H7 (cell line): ENCODE measurements at regions not wholly inside any gene's neighbourhood (a gene's known extent, or its start where the extent isn't known, plus 50 kb on each side); places are given as distances from the start of the nearest gene placed in this dataset.
"Not testable (repeated sequence)": the region's sequence is repeated elsewhere in the genome, so short reads cannot be mapped to it uniquely, and the experiment has no call there.

ENCODE experiments used
- DNase-seq: peaks from one replicate; pipeline ENCODE4 v3.0.0; 2012
- H3K27me3 ChIP-seq: 2 replicates; pipeline ENCODE4 v1.6.0; 2011; ENCODE audit warnings: mild to moderate bottlenecking, low read length; ENCODE audit not compliant: control insufficient read depth, insufficient read depth
- H3K36me3 ChIP-seq: replicated peaks from 2 replicates; pipeline ENCODE4 v1.5.1; 2011; ENCODE audit warnings: low read length; ENCODE audit not compliant: control insufficient read depth, insufficient read depth
- H3K4me3 ChIP-seq: 2 replicates; pipeline ENCODE4 v1.5.1; 2011; ENCODE audit warnings: low read depth, mild to moderate bottlenecking, control low read depth, low read length, moderate library complexity; ENCODE audit not compliant: insufficient read depth

DNA sequence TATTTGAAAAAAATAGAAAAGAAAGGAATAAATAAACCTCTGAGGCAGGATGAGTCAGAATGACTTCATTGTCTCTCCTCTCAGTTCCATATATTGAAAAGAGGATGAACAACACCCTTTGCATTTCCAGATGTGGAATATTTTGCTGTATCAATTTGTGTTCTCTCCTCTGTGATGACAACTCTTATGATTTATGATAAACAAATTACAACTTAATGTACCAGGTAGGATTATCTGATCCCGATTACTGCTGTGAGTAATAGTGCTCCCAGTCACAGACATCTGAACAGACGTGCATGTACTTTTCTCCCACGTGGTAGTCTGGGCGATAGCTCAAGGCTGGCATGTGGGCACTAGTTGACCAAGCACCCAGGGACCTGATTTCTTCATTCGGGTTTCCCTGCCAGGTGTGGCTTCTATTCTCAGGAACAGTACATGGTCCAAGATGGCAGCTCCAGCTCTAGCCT is 142.1 kb upstream of the SULF2 start:
- H3K27me3 ChIP-seq, result no peaks in the 10 kb centered on the region
- DNase-seq, result no peak
- H3K4me3 ChIP-seq, result no peak overlapping the region
- H3K36me3 ChIP-seq, result no peaks in the 10 kb centered on the region

DNA sequence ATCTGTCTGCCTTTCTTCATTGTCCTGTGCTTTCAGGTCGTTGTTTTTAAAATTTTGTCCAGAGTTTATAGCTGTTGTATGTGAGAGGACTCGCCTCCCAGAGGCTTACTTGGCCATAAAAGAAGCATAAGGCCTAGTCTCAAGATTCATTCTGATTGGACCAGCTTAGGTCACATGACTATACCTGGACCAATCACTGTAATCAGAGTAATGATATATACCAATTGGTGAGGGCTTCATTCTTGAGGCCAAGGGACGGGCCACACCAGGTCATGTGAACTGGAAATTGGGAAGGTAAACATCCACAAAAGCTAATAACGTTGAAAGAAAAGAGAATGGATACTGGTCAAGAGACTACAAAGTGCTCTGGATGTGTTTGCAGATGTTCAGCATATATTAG is 141.4 kb upstream of the SULF2 start:
- H3K36me3 ChIP-seq, result no peaks in the 10 kb centered on the region
- H3K4me3 ChIP-seq, result no peak overlapping the region
- no peaks in the 10 kb centered on the region for H3K27me3 ChIP-seq
- DNase-seq, result no peak

DNA sequence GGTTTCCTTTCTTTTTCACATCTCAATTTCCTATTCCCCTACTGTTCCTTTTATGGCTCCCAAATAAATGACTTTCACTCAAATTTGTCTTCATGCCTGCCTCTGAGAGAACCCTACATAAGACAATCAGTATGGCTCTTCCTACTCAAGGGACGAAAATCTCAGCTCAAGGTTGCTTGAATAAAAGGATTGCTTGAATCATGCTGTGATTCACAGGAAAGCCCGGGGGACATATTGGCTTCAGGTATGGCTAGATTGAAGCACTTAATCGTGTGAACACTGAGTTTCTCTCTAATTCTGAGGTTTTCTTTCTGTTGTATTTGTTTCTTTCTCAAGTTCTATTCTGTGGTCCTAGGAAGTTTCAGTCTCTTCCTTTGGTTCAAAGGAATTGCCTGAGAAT is 140.3 kb upstream of the SULF2 start:
- no peak for DNase-seq
- Histone ChIP-seq H3K27me3 (no peaks in the 10 kb centered on the region), H3K36me3 (no peaks in the 10 kb centered on the region), H3K4me3 (no peak overlapping the region)

DNA sequence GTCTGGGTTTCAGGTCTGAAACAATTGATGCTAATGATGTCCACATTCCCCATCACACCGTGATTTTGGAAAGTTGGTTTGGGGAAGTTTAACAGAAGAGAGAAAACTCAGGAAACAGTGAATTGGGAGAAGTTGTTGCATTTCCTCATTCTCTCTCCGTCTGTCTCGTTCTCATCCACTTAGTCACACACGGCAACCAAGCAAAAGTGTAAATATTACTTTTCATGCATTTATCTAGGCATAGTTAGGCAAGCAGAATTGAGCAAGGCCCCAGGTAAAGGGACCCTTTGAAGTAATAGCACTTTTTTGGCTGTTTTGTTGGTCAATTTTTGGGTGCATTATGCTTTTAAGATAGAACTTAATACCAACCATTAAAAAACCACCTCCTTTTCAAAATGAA is 137.0 kb upstream of the SULF2 start:
- no peaks in the 10 kb centered on the region for H3K36me3 ChIP-seq
- DNase-seq, result no peak
- H3K27me3 ChIP-seq, result no peaks in the 10 kb centered on the region
- no peak overlapping the region for H3K4me3 ChIP-seq

DNA sequence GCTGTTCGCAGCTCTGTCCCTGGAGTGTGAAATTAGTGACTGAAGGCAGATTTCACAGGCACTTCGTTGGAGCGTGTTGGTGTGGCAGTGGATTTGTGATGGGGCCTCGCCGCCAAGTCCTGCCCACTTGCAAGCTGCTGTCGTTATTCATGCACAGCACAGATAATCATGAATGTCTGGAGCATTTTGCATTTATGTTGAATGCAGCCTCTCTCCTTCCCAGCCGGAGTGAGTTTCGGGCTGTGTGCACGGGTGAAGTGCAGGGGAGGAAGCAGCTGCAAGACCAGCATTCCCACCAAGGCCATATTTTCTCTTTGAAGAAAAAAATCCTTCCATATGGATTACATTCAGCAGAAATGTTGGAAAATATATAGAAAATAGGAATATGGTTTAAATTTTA is 136.5 kb upstream of the SULF2 start:
- H3K27me3 ChIP-seq, H3K4me3 ChIP-seq, DNase-seq, H3K36me3 ChIP-seq: not testable (repeated sequence)

DNA sequence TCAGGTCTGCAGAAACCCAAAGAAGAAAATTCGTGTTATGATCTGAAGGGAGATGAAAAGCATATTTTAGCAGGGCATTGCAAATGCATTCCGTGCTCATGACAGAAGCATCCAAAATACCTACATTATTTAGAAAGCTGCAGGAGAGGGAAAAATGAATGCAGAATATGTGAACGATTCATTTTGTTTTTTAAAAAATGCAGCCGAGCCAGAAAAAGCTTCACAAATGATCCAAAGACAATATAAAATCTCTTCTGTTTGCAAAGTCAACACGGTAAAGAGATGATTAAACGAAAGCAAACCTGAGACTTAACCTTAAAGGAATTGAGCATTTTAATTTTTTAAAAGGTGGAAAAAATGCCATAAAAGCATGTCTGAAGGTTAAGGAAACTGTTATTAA is 136.1 kb upstream of the SULF2 start:
- Histone ChIP-seq H3K4me3 (no peak overlapping the region), H3K36me3 (no peaks in the 10 kb centered on the region), H3K27me3 (no peaks in the 10 kb centered on the region)
- DNase-seq, result no peak

DNA sequence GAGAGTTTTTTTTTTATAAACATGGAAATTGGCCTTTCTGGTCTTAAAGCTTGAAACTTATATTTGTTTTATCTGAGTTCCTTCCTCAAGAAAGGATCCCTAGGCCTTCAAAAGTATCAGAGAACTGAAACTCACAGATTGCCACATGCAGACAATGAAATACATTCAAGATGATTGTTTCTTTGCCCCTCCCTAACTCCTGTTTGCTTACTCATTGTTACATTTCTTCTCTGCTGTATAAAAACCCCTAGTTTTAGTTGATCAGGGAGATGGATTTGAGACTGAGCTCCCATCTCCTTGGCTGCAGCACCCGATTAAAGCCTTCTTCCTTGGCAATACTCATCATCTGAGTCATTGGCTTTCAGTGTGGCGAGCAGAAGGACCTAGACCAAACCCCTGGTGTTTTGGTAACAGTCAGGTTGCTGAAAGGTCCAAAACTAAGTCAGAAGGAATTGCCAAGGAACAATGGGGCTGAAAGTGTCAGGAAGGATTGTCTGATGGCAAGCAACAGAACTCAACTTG is 132.3 kb upstream of the SULF2 start:
- DNase-seq, result no peak
- Histone ChIP-seq H3K27me3 (no peaks in the 10 kb centered on the region), H3K36me3 (no peaks in the 10 kb centered on the region), H3K4me3 (no peak overlapping the region)

DNA sequence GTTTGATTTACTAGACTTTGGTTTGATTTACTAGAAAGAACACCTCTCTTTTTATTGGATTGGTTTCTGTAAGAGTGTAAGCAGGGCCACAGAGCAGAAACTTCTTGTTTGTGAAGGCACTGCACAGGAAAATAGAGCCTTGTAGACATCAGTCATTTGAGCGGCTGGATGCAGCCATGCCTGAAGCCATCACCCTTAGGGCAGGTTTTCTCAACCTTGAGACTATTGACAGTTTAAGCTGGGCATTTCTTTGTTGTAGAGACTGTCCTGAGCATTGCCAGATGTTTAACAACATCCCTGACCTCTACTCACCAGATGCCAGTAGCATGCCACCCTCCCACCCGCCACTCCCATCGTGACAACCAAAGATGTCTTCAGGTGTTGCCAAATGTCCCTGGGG is 130.2 kb upstream of the SULF2 start:
- no peak for DNase-seq
- Histone ChIP-seq H3K4me3 (no peak overlapping the region), H3K27me3 (no peaks in the 10 kb centered on the region), H3K36me3 (no peaks in the 10 kb centered on the region)

DNA sequence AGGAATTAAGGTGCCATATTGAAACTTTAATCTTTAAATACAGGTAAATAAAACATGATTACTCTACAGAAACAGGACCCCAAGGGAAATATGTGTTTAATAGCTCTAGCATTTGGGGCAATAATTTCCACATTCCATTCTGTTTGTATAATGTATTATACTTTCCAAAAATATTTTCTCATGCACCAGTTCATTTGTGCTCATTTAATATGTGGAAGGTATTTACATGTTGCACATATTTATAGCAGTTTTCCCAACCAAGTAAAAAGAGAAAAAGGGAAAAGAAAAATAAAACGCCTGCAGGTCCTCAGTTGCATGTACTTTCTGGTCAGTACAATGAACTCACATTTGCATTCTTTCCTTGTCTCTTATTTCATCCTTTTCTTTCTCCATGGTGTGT is 129.5 kb upstream of the SULF2 start:
- H3K27me3 ChIP-seq, result no peaks in the 10 kb centered on the region
- H3K4me3 ChIP-seq, result no peak overlapping the region
- DNase-seq, result no peak
- no peaks in the 10 kb centered on the region for H3K36me3 ChIP-seq

DNA sequence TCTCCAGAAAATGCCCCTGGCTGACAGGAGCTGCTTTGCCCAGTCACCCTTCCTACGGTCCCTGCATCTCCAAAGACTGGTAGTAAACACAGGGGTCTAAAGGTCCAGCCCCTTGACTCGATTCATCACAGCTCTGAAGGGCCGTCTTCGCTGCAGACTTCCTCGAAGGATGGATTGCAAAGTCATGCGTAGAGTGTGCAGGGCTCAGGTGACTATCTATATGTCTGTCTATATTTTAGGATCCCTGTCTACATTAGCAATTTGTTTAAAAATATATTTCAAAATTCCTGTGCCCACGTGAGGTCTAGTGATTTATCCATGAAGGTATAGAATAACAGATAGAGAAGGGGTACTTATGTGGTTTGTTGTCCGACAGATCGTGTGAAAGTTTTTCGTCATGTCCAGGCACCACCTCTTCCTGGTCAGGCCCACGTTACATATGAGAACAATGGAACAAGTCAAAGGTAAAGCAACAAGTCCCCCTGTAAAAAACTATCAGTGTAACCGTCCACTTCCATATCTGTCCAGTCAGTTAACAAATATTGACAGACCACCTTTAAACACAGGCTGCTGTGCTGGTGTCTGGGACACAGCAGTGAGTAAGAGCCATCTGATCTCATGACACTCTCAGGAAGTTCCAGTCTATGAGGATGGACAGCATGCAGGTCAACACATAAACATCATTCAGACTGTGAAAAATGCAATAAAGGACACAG is 127.7 kb upstream of the SULF2 start:
- H3K36me3 ChIP-seq, H3K4me3 ChIP-seq, H3K27me3 ChIP-seq, DNase-seq: not testable (repeated sequence)

DNA sequence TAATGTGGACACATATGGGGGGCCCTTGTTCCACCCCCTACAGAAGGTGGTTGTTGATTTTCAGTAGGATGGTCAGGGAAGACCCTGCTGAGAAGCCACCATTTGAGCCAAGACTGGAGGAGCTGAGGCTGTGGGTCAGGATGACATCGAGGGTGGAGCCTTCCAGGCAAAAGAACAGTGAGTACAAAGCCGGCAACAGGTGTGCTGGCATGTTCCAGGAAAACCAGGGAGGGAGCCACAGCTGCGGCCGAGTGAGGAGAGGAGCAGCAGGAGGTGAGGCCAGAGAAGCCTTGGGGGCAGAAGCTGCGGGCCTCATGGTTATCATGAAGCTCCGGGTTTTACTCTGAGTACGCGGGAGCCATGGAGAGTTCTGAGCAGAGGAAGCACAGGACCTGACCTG is 126.9 kb upstream of the SULF2 start:
- not testable (repeated sequence) for H3K36me3 ChIP-seq, H3K27me3 ChIP-seq, H3K4me3 ChIP-seq, DNase-seq

DNA sequence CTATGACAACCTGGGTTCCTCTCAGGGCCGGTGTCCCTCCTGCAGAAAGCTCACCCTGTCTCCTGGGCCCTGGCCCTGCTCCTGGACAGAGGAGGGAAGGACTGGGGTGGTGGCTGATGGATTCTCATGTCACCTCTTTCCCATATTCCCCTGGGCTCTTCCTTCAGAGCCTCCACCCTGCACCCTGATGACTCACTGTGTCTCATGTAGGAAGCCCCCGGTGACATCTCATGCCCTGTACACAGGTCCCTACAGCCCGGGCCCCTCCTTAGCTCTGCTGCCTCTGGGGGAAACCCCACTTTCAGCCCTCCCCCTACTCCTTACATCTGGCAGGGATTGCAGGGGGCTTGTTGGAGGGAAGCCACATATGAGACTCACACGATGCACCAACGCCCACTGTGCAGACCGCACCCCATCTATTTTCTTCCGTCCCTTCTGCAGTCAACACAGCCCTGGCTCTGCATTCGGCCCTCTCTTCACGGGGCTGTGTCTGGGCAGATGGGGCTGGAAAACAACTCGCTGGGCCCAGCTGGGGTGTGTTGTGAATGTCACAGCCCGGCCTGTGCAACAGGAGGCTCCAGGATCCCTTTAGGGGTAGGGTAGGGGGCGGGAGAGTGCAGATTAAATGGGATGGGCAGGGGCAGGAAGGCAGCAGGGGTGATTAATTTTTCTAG is 124.6 kb upstream of the SULF2 start:
- H3K27me3 ChIP-seq, H3K4me3 ChIP-seq, DNase-seq, H3K36me3 ChIP-seq: not testable (repeated sequence)

DNA sequence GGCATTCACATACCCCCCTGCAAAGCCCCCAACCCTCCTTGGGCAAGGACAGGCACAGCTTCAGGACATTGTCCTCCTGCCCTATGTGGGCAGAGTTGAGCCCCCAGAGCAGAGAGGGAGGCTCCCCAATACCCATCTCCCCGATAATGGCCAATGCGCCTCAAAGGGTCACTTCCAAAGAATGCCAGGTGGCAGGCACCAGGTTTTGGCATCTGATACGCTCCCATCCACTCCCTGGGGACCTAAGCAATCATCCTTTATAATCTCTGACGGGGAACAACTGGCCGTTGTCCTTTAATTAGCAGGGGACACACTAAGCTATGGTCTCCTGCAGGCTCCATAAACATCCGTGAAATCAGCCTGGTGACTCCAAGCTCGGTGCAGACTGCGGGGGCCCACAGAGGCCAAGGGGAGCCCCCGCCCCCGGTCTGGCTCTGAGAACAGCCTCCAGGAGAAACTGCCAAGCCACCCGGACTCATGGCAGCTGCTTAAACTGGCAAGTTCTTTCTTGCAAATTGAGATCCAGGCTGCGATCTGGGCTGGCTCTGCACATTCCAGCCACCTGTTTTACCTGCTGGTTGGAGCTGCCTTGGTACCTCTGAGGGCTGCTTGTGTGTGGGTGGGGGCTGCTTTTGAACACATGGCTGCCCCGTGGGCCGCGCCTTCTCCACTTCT is 123.2 kb upstream of the SULF2 start:
- H3K4me3 ChIP-seq, H3K27me3 ChIP-seq, DNase-seq, H3K36me3 ChIP-seq: not testable (repeated sequence)

DNA sequence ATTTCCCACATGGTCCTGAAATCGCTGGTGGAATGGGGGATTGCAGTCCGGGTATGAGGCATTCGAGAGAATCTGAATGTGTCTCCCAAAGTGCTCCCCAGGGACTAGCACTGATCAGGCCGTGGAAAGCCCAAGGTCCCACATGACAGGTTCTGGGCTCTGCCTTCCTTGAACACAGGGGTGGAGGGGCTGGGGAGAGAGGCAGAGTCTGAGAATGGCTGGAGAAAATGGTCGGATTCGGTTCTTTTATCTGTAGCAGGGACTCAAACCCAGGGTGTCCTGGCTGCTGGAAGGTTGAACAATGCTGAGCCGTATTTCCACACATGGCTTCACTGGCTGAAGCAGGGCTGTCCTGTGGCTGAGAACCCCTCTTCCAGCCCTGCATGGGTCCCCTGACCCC is 122.7 kb upstream of the SULF2 start:
- not testable (repeated sequence) for H3K27me3 ChIP-seq, DNase-seq, H3K36me3 ChIP-seq, H3K4me3 ChIP-seq
